ENCODE measurements at regions not wholly inside any gene's neighbourhood (a gene's known extent, or its start where the extent isn't known, plus 50 kb on each side); places are given as distances from the start of the nearest gene placed in this dataset.

GRCh38 chr9:119951090-119951489 lies 581.9 kb upstream of the BRINP1 start:
- ATAC-seq, result no peak

GRCh38 chr9:119945686-119946085 lies 576.5 kb upstream of the BRINP1 start:
- Histone ChIP-seq H3K9me3 (no peaks in the 10 kb centered on the region), H3K27ac (no peak overlapping the region), H3K4me3 (no peak overlapping the region), H3K36me3 (no peaks in the 10 kb centered on the region), H3K4me1 (no peaks in the 10 kb centered on the region), H3K27me3 (no peaks in the 10 kb centered on the region)
- no peak for TF ChIP-seq POLR2A (IDR thresholded peaks at IDR 0.05)
- TF ChIP-seq, protein P1, sequence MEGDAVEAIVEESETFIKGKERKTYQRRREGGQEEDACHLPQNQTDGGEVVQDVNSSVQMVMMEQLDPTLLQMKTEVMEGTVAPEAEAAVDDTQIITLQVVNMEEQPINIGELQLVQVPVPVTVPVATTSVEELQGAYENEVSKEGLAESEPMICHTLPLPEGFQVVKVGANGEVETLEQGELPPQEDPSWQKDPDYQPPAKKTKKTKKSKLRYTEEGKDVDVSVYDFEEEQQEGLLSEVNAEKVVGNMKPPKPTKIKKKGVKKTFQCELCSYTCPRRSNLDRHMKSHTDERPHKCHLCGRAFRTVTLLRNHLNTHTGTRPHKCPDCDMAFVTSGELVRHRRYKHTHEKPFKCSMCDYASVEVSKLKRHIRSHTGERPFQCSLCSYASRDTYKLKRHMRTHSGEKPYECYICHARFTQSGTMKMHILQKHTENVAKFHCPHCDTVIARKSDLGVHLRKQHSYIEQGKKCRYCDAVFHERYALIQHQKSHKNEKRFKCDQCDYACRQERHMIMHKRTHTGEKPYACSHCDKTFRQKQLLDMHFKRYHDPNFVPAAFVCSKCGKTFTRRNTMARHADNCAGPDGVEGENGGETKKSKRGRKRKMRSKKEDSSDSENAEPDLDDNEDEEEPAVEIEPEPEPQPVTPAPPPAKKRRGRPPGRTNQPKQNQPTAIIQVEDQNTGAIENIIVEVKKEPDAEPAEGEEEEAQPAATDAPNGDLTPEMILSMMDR (IDR thresholded peaks at IDR 0.05), result no peak
- intact Hi-C loops (cut with DNase I), result no loop called here
- ATAC-seq, result no peak
- 53% methylated on average over 7 of the region's 7 CpGs for WGBS (ENCODE audit: insufficient coverage, low coverage, low lambda C conversion rate, missing lambda C conversion rate)
- DNase-seq, result no peak

More at GRCh38 chr9:119951090-119951489, 581.9 kb upstream of the BRINP1 start:
- TF ChIP-seq, protein P1 (IDR thresholded peaks at IDR 0.05), result no peak
- no peak for TF ChIP-seq POLR2A (IDR thresholded peaks at IDR 0.05)
- intact Hi-C loops (cut with DNase I), result no loop called here
- Histone ChIP-seq H3K27ac (no peak overlapping the region), H3K27me3 (no peaks in the 10 kb centered on the region), H3K4me3 (no peak overlapping the region), H3K4me1 (no peaks in the 10 kb centered on the region), H3K9me3 (no peaks in the 10 kb centered on the region), H3K36me3 (no peaks in the 10 kb centered on the region)
- DNase-seq, result no peak
- 10% methylated on average over 1 of the region's 1 CpG for whole genome bisulfite sequencing (ENCODE audit: insufficient coverage, low coverage, low lambda C conversion rate, missing lambda C conversion rate)

- H3K27ac ChIP-seq, result no peak overlapping the region
- DNase-seq (no peak), ATAC-seq (no peak)
- H3K9me3 ChIP-seq, result no peaks in the 10 kb centered on the region
- intact Hi-C loops (cut with DNase I), result no loop called here
- TF ChIP-seq POLR2A (IDR thresholded peaks at IDR 0.05), result no peak
- TF ChIP-seq, protein P1 (IDR thresholded peaks at IDR 0.05), result no peak
- H3K27me3 ChIP-seq, result no peaks in the 10 kb centered on the region
- H3K4me1 ChIP-seq, result no peaks in the 10 kb centered on the region
- H3K36me3 ChIP-seq, result no peaks in the 10 kb centered on the region
- no peak overlapping the region for H3K4me3 ChIP-seq
- no CpG with 5 or more reads among the region's 1 CpG for WGBS (ENCODE audit: insufficient coverage, low coverage, low lambda C conversion rate, missing lambda C conversion rate)
Observed at GRCh38 chr9:119941091-119941490, 571.9 kb upstream of the BRINP1 start.

DNA sequence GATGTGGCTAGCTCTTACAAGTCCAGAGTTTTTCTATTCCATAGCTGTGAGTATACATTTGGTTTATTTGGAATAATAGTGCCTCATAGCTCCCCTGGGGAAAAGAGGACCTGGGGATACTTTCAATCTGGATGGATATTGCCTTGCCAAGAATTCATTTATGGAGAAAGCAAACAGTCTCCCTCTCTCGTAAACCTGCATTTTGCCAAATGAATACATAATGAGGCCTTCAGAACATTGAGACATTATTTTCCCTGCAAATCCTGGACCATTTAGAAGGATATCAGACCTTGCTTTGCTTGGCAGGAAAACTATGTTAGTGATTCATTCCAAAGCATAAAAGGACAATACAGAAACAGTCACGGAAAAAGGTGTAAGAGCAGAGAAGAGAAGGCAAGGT lies 569.6 kb upstream of the BRINP1 start:
- Histone ChIP-seq H3K27me3 (no peaks in the 10 kb centered on the region), H3K4me3 (no peak overlapping the region), H3K27ac (no peak overlapping the region), H3K36me3 (no peaks in the 10 kb centered on the region), H3K4me1 (no peaks in the 10 kb centered on the region), H3K9me3 (no peaks in the 10 kb centered on the region)
- TF ChIP-seq, protein P1 (IDR thresholded peaks at IDR 0.05), result no peak
- no peak for TF ChIP-seq POLR2A (IDR thresholded peaks at IDR 0.05)
- ATAC-seq (no peak), DNase-seq (no peak)
- 31% methylated on average over 2 of the region's 2 CpGs for WGBS (ENCODE audit: insufficient coverage, low coverage, low lambda C conversion rate, missing lambda C conversion rate)
- intact Hi-C loops (cut with DNase I), result no loop called here

DNA sequence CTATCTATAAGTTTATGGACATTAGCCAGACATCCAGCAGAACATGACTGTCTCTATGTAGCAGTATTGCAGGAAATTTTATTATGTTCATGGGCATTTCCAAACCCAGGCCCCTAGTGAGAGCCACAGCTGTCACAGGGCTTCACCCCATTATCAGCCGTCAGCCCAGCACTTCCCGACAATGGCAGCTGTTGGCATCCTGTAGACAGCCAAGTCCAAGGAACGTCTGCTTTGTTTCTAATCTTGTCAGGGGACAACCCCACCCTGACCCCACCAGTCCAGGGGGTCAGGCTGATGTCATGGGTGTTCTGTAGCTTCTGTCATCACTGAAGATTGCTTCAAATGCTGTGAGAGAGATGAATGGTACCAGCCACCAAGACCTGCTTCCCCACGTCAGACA lies 565.3 kb upstream of the BRINP1 start:
- H3K27me3 ChIP-seq, result no peaks in the 10 kb centered on the region
- ATAC-seq (no peak), DNase-seq (no peak)
- H3K36me3 ChIP-seq, result no peaks in the 10 kb centered on the region
- no peaks in the 10 kb centered on the region for H3K9me3 ChIP-seq
- H3K4me1 ChIP-seq, result no peaks in the 10 kb centered on the region
- no peak for TF ChIP-seq POLR2A (IDR thresholded peaks at IDR 0.05)
- TF ChIP-seq, protein P1 (IDR thresholded peaks at IDR 0.05), result no peak
- WGBS (ENCODE audit: insufficient coverage, low coverage, low lambda C conversion rate, missing lambda C conversion rate), result 53% methylated on average over 3 of the region's 4 CpGs
- H3K27ac ChIP-seq, result no peak overlapping the region
- H3K4me3 ChIP-seq, result no peak overlapping the region
- intact Hi-C loops (cut with DNase I), result no loop called here
